H9 (cell line): ENCODE measurements at regions not wholly inside any gene's neighbourhood (a gene's known extent, or its start where the extent isn't known, plus 50 kb on each side); places are given as distances from the start of the nearest gene placed in this dataset.

ENCODE experiments used
- DNase-seq: peaks from one replicate; pipeline ENCODE4 v3.0.0-alpha.2; 2017
- H2AFZ ChIP-seq: one replicate; pipeline ENCODE4 v1.6.1; 2013; ENCODE audit warnings: mild to moderate bottlenecking, low read length, control low read depth, moderate library complexity
- H2AK5ac ChIP-seq: 2 replicates; pipeline ENCODE4 v1.6.1; 2013; ENCODE audit warnings: low read length, control low read depth, mixed read lengths; ENCODE audit not compliant: insufficient read length
- H2BK120ac ChIP-seq: one replicate; pipeline ENCODE4 v1.6.1; 2013; ENCODE audit warnings: low read depth, mild to moderate bottlenecking, low read length, control low read depth, inconsistent platforms; ENCODE audit not compliant: poor library complexity, severe bottlenecking
- H2BK12ac ChIP-seq: 2 replicates; pipeline ENCODE4 v1.6.1; 2013; ENCODE audit warnings: low read length, control low read depth, mixed read lengths, low read depth; ENCODE audit not compliant: insufficient read length
- H2BK15ac ChIP-seq: 2 replicates; pipeline ENCODE4 v1.6.1; 2013; ENCODE audit warnings: low read depth, low read length, control low read depth
- H2BK20ac ChIP-seq: one replicate; pipeline ENCODE4 v1.6.1; 2013; ENCODE audit warnings: low read depth, mild to moderate bottlenecking, low read length, control low read depth, inconsistent platforms; ENCODE audit not compliant: poor library complexity, severe bottlenecking
- H2BK5ac ChIP-seq: 2 replicates; pipeline ENCODE4 v1.6.1; 2013; ENCODE audit warnings: low read length, control low read depth, mixed read lengths; ENCODE audit not compliant: insufficient read length
- H3K14ac ChIP-seq: 2 replicates; pipeline ENCODE4 v1.6.1; 2013; ENCODE audit warnings: low read length, control low read depth; ENCODE audit not compliant: insufficient read depth
- H3K18ac ChIP-seq: 2 replicates; pipeline ENCODE4 v1.6.1; 2013; ENCODE audit warnings: low read depth, mild to moderate bottlenecking, mixed read lengths, low read length, control low read depth; ENCODE audit not compliant: insufficient read length
- H3K23ac ChIP-seq: 2 replicates; pipeline ENCODE4 v1.6.1; 2013; ENCODE audit warnings: low read length, control low read depth, mixed read lengths, low read depth; ENCODE audit not compliant: insufficient read length
- H3K23me2 ChIP-seq: 2 replicates; pipeline ENCODE4 v1.6.1; 2013; ENCODE audit warnings: low read depth, mild to moderate bottlenecking, mixed read lengths, low read length, control low read depth; ENCODE audit not compliant: insufficient read length, poor library complexity, severe bottlenecking
- H3K27ac ChIP-seq: 2 replicates; pipeline ENCODE4 v1.5.1; 2013; ENCODE audit warnings: low read length, control low read depth, mixed read lengths, low read depth; ENCODE audit not compliant: insufficient read length
- H3K27me3 ChIP-seq: 2 replicates; pipeline ENCODE4 v1.6.1; 2013; ENCODE audit warnings: low read length, control low read depth, inconsistent platforms; ENCODE audit not compliant: insufficient read depth
- H3K4ac ChIP-seq: 2 replicates; pipeline ENCODE4 v1.6.1; 2013; ENCODE audit warnings: low read depth, mild to moderate bottlenecking, control low read depth, inconsistent platforms, low read length, moderate library complexity
- H3K4me1 ChIP-seq: 2 replicates; pipeline ENCODE4 v1.6.1; 2013; ENCODE audit warnings: low read length, control low read depth, inconsistent platforms; ENCODE audit not compliant: insufficient read depth
- H3K4me2 ChIP-seq: 2 replicates; pipeline ENCODE4 v1.6.1; 2013; ENCODE audit warnings: low read length, control low read depth, mixed read lengths; ENCODE audit not compliant: insufficient read length, insufficient read depth
- H3K56ac ChIP-seq: 2 replicates; pipeline ENCODE4 v1.6.1; 2013; ENCODE audit warnings: low read depth, mild to moderate bottlenecking, mixed read lengths, low read length, control low read depth; ENCODE audit not compliant: insufficient read length
- H3K79me1 ChIP-seq: 2 replicates; pipeline ENCODE4 v1.6.1; 2013; ENCODE audit warnings: low read depth, mild to moderate bottlenecking, moderate library complexity, low read length, control low read depth, inconsistent platforms; ENCODE audit not compliant: insufficient read depth, poor library complexity, severe bottlenecking
- H3K79me2 ChIP-seq: 2 replicates; pipeline ENCODE4 v1.6.1; 2013; ENCODE audit warnings: low read length, control low read depth, inconsistent platforms; ENCODE audit not compliant: insufficient read depth
- H3K9ac ChIP-seq: 2 replicates; pipeline ENCODE4 v1.6.1; 2013; ENCODE audit warnings: low read length, control low read depth, mixed read lengths; ENCODE audit not compliant: insufficient read length; ENCODE audit errors: extremely low read depth
- H3K9me3 ChIP-seq: one replicate; pipeline ENCODE4 v1.6.1; 2013; ENCODE audit warnings: low read depth, low read length, inconsistent platforms; ENCODE audit not compliant: control insufficient read depth
- H3T11ph ChIP-seq: one replicate; pipeline ENCODE4 v1.6.1; 2013; ENCODE audit warnings: mild to moderate bottlenecking, low read length, control low read depth, inconsistent platforms
- H4K20me1 ChIP-seq: one replicate; pipeline ENCODE4 v1.6.1; 2013; ENCODE audit not compliant: control insufficient read depth, insufficient read length, insufficient read depth
- H4K5ac ChIP-seq: 2 replicates; pipeline ENCODE4 v1.6.1; 2013; ENCODE audit warnings: low read depth, mild to moderate bottlenecking, mixed read lengths, low read length, control low read depth; ENCODE audit not compliant: insufficient read length
- H4K8ac ChIP-seq: replicated peaks from 2 replicates; pipeline ENCODE4 v1.6.1; 2013; ENCODE audit warnings: low read length, control low read depth, mixed read lengths, low read depth; ENCODE audit not compliant: insufficient read length
- H4K91ac ChIP-seq: 2 replicates; pipeline ENCODE4 v1.6.1; 2013; ENCODE audit warnings: low read depth, mild to moderate bottlenecking, moderate library complexity, mixed read lengths, low read length, control low read depth; ENCODE audit not compliant: insufficient read length
- H3K27ac Mint-ChIP-seq, 3 experiments: 2 replicates in 2 of 3; 3 replicates in 1 of 3; pipeline ENCODE4 v1.8.0; 2020 to 2021; ENCODE audit warnings: mixed read lengths in 3 of 3, mild to moderate bottlenecking in 1 of 3, moderate library complexity in 1 of 3
- H3K27me3 Mint-ChIP-seq: 2 replicates; pipeline ENCODE4 v1.8.0; 2021; ENCODE audit warnings: low read depth, mild to moderate bottlenecking, moderate library complexity, mixed read lengths
- H3K36me3 Mint-ChIP-seq, 3 experiments: 2 replicates in 2 of 3; 3 replicates in 1 of 3; pipeline ENCODE4 v1.8.0; 2020 to 2021; ENCODE audit warnings: low read depth in 3 of 3, mixed read lengths in 3 of 3; ENCODE audit not compliant: insufficient read depth in 1 of 3
- H3K4me1 Mint-ChIP-seq, 2 experiments: 2 replicates each; pipeline ENCODE4 v1.8.0; 2020; ENCODE audit warnings: mixed read lengths in 2 of 2
- H3K4me3 Mint-ChIP-seq, 2 experiments: 2 replicates in 1 of 2; 3 replicates in 1 of 2; pipeline ENCODE4 v1.8.0; 2020 to 2021; ENCODE audit warnings: mild to moderate bottlenecking in 2 of 2, mixed read lengths in 2 of 2, moderate library complexity in 1 of 2
- H3K9me3 Mint-ChIP-seq, 2 experiments: 2 replicates in 1 of 2; 3 replicates in 1 of 2; pipeline ENCODE4 v1.8.0; 2020; ENCODE audit warnings: mild to moderate bottlenecking in 2 of 2, mixed read lengths in 2 of 2, moderate library complexity in 1 of 2
- WGBS: extraction: QIAGEN DNeasy Blood & Tissue Kit; methylation state at CpG from one replicate; pipeline ENCODE4 v1.1.7; 2013; ENCODE audit warnings: missing lambda C conversion rate, low lambda C conversion rate, mixed read lengths; ENCODE audit not compliant: insufficient read length; ENCODE audit errors: extremely low coverage; 5-methylcytosine and 5-hydroxymethylcytosine counted together
- TF ChIP-seq, protein P1 (sequence below): fragments of 200-600 bp; sonication (generic); conservative IDR thresholded peaks from 3 replicates; pipeline ENCODE4 v1.8.0; 2021; ENCODE audit warnings: antibody characterized with exemption, mild to moderate bottlenecking

DNA sequence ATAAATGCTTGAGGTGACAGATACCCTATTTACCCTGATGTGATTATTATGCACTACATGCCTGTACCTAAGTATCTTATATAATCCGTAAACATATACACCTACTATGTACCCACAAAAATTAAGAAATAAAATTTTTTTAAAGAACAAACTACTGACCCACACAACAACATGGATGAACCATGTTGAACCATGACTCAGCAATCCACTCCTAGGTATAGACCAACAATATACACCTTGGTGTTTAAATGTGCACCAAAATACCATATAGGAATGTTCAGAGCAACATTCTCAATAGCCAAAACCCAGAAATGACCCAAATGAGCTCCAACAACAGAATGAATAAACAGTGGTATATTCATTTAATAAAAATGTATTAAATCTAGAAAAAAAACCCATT, 245.1 kb downstream of the GXYLT1 start:
- Histone ChIP-seq H2BK5ac (no peak overlapping the region), H3K27me3 (no peaks in the 10 kb centered on the region), H3K9me3 (no peaks in the 10 kb centered on the region), H4K8ac (no peak overlapping the region), H2BK15ac (no peak overlapping the region), H4K5ac (no peak overlapping the region), H3K4me2 (no peak overlapping the region), H3T11ph (no peak overlapping the region), H2AFZ (no peak overlapping the region), H3K18ac (no peak overlapping the region), H3K9ac (no peak overlapping the region), H3K23ac (no peak overlapping the region), H3K79me2 (no peaks in the 10 kb centered on the region), H2BK20ac (no peak overlapping the region), H2AK5ac (no peak overlapping the region), H3K14ac (no peak overlapping the region), H3K56ac (no peak overlapping the region), H4K91ac (no peak overlapping the region), H3K4me1 (no peaks in the 10 kb centered on the region), H3K27ac (no peak overlapping the region), H2BK12ac (no peak overlapping the region), H2BK120ac (no peak overlapping the region), H4K20me1 (no peaks in the 10 kb centered on the region), H3K23me2 (no peaks in the 10 kb centered on the region), H3K79me1 (no peaks in the 10 kb centered on the region), H3K4ac (no peak overlapping the region)
- WGBS = no CpG with 5 or more reads among the region's 1 CpG
- Mint-ChIP-seq H3K9me3 (peaks cover 0 to 5% of the 10 kb centered on the region in 2 experiments; a peak in 3 of 5 replicates), H3K4me3 (no peak overlapping the region), H3K4me1 (peaks cover 12 to 13% of the 10 kb centered on the region in 2 experiments), H3K27me3 (no peaks in the 10 kb centered on the region), H3K36me3 (no peaks in the 10 kb centered on the region; a peak in 2 of 7 replicates), H3K27ac (no peak overlapping the region)
- TF ChIP-seq, protein P1, sequence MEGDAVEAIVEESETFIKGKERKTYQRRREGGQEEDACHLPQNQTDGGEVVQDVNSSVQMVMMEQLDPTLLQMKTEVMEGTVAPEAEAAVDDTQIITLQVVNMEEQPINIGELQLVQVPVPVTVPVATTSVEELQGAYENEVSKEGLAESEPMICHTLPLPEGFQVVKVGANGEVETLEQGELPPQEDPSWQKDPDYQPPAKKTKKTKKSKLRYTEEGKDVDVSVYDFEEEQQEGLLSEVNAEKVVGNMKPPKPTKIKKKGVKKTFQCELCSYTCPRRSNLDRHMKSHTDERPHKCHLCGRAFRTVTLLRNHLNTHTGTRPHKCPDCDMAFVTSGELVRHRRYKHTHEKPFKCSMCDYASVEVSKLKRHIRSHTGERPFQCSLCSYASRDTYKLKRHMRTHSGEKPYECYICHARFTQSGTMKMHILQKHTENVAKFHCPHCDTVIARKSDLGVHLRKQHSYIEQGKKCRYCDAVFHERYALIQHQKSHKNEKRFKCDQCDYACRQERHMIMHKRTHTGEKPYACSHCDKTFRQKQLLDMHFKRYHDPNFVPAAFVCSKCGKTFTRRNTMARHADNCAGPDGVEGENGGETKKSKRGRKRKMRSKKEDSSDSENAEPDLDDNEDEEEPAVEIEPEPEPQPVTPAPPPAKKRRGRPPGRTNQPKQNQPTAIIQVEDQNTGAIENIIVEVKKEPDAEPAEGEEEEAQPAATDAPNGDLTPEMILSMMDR = no peak
- no peak for DNase-seq
